ENCODE measurements at regions not wholly inside any gene's neighbourhood (a gene's known extent, or its start where the extent isn't known, plus 50 kb on each side); places are given as distances from the start of the nearest gene placed in this dataset.

DNA sequence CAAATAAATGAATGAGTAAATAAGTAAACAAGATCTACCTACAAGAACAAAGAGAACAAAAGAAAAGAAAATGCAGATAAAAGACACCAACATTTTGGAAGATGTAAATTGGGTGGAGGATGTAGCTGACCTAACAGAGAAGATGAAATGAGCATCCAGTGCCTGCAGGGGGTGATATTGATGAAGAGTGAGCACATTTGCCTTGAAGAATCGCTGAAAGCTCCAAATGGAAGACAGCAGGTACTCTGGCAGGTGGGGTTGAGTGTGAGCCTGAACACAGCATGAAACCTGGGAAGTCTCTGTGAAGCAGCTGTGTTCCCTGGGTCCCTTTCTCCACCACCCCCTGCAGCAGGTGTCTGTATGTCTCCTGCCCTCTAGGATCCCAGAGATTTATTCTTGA lies 125.6 kb downstream of the NXNL2 start:
- ATAC-seq (ENCODE audit: low read depth) (peak; percentile 71), DNase-seq (peak; percentile 43)
- Histone ChIP-seq H3K23ac (ENCODE audit: low read depth, low read length) (no peak overlapping the region), H3K36me3 (ENCODE audit: control insufficient read depth, insufficient read depth, low read length) (no peaks in the 10 kb centered on the region), H4K5ac (ENCODE audit: low read depth, low read length) (no peak overlapping the region), H3K27ac (ENCODE audit: insufficient read depth, low read length) (no peak overlapping the region), H3K79me1 (ENCODE audit: low read depth in 1 of 2, low read length in 2 of 2) (no peaks in the 10 kb centered on the region), H3K14ac (replicated peaks; ENCODE audit: low read depth, low read length) (no peak overlapping the region), H2BK120ac (ENCODE audit: low read depth, low read length) (no peak overlapping the region), H2BK5ac (ENCODE audit: low read depth, low read length, poor library complexity, severe bottlenecking) (no peak overlapping the region), H3K9me1 (ENCODE audit: insufficient read depth, low read length) (no peaks in the 10 kb centered on the region), H3K4ac (ENCODE audit: low read depth, low read length) (no peak overlapping the region), H3K18ac (ENCODE audit: low read depth, low read length) (no peak overlapping the region), H2AK9ac (replicated peaks; ENCODE audit: low read depth, low read length, poor library complexity) (no peak overlapping the region), H3K4me3 (ENCODE audit: insufficient read depth, low read depth, low read length) (no peak overlapping the region), H3K4me1 (ENCODE audit: control insufficient read depth, insufficient read depth, low read length) (peaks cover 7% of the 10 kb centered on the region), H3K9ac (ENCODE audit: low read depth, low read length) (no peak overlapping the region), H3K4me2 (ENCODE audit: low read depth, low read length) (no peak overlapping the region), H4K91ac (ENCODE audit: insufficient read depth, low read depth, low read length) (no peak overlapping the region), H2BK20ac (ENCODE audit: low read depth, low read length) (no peak overlapping the region), H2BK15ac (ENCODE audit: low read depth, low read length) (no peak overlapping the region), H4K20me1 (ENCODE audit: insufficient read depth, low read length) (no peaks in the 10 kb centered on the region), H4K8ac (ENCODE audit: low read depth in 2 of 2, low read length in 2 of 2) (no peak overlapping the region), H2AFZ (replicated peaks; ENCODE audit: low read length, poor library complexity) (no peak overlapping the region), H2AK5ac (ENCODE audit: low read depth, low read length) (no peak overlapping the region), H3K56ac (ENCODE audit: extremely low read depth, insufficient read depth, low read length) (no peak overlapping the region), H3K9me3 (ENCODE audit: control insufficient read depth, insufficient read depth, low read length) (peaks cover 3% of the 10 kb centered on the region; the same call in 1 of the 2 replicates), H3K27me3 (ENCODE audit: control insufficient read depth, insufficient read depth, low read length) (no peaks in the 10 kb centered on the region; the same call in 1 of the 2 replicates)
- no CpG with 5 or more reads among the region's 1 CpG for WGBS, 2 experiments (ENCODE audit: extremely low coverage in 2 of 2, insufficient read length in 1 of 2)
- no peak for TF ChIP-seq RCOR1 (IDR thresholded peaks at IDR 0.05; ENCODE audit: insufficient replicate concordance, low read length)
- peak; percentile 68 for TF ChIP-seq RAD21 (IDR thresholded peaks at IDR 0.05; ENCODE audit: low read length)
- TF ChIP-seq, protein P1, sequence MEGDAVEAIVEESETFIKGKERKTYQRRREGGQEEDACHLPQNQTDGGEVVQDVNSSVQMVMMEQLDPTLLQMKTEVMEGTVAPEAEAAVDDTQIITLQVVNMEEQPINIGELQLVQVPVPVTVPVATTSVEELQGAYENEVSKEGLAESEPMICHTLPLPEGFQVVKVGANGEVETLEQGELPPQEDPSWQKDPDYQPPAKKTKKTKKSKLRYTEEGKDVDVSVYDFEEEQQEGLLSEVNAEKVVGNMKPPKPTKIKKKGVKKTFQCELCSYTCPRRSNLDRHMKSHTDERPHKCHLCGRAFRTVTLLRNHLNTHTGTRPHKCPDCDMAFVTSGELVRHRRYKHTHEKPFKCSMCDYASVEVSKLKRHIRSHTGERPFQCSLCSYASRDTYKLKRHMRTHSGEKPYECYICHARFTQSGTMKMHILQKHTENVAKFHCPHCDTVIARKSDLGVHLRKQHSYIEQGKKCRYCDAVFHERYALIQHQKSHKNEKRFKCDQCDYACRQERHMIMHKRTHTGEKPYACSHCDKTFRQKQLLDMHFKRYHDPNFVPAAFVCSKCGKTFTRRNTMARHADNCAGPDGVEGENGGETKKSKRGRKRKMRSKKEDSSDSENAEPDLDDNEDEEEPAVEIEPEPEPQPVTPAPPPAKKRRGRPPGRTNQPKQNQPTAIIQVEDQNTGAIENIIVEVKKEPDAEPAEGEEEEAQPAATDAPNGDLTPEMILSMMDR (conservative IDR thresholded peaks at IDR 0.05; ENCODE audit: low read depth, low read length) = peak; percentile 53
- TF ChIP-seq MAFK (IDR thresholded peaks at IDR 0.05; ENCODE audit: low read depth, low read length) = no peak
- TF ChIP-seq SMC3 (IDR thresholded peaks at IDR 0.05; ENCODE audit: low read depth, low read length) = peak; percentile 54
- TF ChIP-seq, protein P2, sequence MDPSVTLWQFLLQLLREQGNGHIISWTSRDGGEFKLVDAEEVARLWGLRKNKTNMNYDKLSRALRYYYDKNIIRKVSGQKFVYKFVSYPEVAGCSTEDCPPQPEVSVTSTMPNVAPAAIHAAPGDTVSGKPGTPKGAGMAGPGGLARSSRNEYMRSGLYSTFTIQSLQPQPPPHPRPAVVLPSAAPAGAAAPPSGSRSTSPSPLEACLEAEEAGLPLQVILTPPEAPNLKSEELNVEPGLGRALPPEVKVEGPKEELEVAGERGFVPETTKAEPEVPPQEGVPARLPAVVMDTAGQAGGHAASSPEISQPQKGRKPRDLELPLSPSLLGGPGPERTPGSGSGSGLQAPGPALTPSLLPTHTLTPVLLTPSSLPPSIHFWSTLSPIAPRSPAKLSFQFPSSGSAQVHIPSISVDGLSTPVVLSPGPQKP (IDR thresholded peaks at IDR 0.05; ENCODE audit: borderline replicate concordance, low read depth, low read length) = no peak
- no peak for TF ChIP-seq FOS (IDR thresholded peaks at IDR 0.05; ENCODE audit: low read depth, low read length)
- TF ChIP-seq MAZ (IDR thresholded peaks at IDR 0.05; ENCODE audit: borderline replicate concordance, low read depth, low read length) = no peak
- intact Hi-C loops (cut with micrococcal nuclease) (loop anchor here (1.0 to 2.0 kb wide), 2 partner anchors 332 to 341 kb away; no protein-coding TSS in a partner anchor), dilution Hi-C loops (cut with HindIII; ENCODE audit: low sequenced_read_pairs, unreplicated experiment) (no loop called here), in situ Hi-C loops (cut with MboI; ENCODE audit: low sequenced_read_pairs) (no loop called here)
- ChIA-PET CTCF (interaction anchor here (0.8 to 1.2 kb wide), 2 partner anchors 9 to 341 kb away, joined by 3 to 4 read pairs; no protein-coding TSS in a partner anchor), POLR2A (ENCODE audit: unreplicated experiment) (no interaction called here)
- BruUV-seq (replicated peaks) = no TSS peak

Measured in IMR-90 (cell line).